ENCODE measurements at regions not wholly inside any gene's neighbourhood (a gene's known extent, or its start where the extent isn't known, plus 50 kb on each side); places are given as distances from the start of the nearest gene placed in this dataset.

- Histone ChIP-seq H3K27ac (no peak overlapping the region), H3K4me3 (no peak overlapping the region)
Measured at GRCh38 chr10:60576130-60577069, 186.7 kb upstream of the ANK3 start.

DNA sequence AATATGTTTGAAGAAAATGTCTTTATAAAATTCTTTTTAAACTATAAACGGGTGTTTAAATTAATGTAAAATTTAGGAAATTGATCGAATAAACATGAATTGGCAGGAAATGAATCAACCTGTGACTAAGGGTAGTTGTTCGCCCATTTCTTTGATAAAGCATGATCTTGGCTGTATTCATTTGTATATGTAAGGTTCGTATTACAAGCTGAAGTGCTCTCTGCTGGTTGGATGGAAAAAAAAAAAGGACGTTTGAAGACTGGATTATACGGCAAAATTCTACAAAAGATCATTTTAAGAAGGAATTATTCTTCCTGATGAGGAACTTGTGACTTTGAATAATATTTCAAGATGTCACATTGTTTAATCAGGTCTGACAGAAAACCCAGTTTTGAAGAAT is 185.4 kb upstream of the ANK3 start:
- no peak overlapping the region for H3K27ac ChIP-seq
- no peak overlapping the region for H3K4me3 ChIP-seq

DNA sequence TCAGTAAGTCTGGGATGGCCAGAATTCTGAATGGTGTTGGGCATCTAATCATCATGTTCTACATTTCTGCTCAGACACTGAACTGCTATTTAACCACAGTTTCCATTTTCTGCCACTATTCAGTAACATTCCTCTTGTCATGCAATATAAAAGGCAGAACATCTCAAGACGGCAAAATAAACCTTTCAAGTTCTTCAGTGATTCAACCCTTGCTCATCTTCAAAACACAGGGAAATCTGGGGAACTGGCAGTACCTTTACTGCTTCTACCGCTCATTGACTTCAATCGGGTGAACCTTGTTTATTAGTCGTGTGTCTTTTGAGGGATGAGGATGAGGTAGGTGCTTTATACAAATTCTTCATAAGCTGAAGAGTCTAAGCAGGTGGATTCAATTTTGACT is 184.7 kb upstream of the ANK3 start:
- no peak overlapping the region for H3K4me3 ChIP-seq
- no peak overlapping the region for H3K27ac ChIP-seq

- no peak overlapping the region for H3K27ac ChIP-seq
- H3K4me3 ChIP-seq: no peak overlapping the region
Measured at GRCh38 chr10:60573336-60573735, 183.7 kb upstream of the ANK3 start.

DNA sequence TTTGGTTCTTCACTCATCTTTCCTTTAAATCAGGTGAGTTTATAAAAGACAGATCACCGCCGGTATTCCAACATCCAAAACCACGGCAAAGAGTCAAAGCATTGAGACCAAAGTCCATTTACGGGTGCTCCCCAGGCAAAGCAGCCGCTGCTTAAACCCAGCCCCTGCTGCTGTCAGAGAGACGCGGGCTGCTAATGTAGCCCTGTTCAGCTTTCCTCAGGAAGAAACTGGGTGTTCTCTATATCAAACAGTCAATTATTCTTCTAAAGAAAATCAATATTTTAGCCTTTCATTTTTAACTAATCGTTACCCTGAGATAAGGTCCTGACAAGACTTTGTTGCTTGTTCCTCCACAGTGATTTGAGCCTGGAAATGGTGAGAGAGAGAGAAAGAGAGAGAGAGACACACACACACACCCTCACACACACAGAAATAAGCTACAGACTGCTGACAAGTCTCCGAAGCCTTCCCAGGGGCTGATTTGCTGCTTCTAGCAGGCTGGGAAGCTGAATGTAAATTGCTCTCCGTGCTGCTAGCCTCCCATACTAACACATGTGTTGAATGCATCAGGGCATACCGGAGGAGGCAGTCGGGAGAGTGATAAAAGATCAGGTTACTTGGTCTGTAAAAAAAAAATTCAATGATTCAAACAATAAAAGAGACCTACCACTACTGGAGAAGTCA is 183.0 kb upstream of the ANK3 start:
- H3K27ac ChIP-seq: peak overlapping the region in 4 of 21 experiments; percentile 3 to 37 (median 23)

DNA sequence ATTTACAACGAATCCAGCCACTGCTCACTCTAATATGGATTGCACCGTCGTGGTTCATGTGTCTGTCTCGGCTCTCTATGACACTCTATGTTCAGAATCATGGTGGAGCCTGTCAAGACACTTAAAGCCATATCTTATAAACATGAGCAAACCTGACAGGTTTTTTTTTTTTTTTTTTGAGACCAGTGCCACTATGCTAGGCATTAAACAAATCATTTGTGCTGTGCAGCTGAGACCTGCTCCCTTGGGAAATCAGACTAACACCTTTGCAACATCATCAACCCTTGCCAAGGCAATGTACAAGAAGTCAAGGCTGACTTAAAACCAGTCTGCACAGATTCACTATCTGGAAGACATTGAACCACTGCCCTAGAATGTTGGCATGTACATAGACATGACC is 181.2 kb upstream of the ANK3 start:
- H3K27ac ChIP-seq: no peak overlapping the region
- no peak overlapping the region for H3K4me3 ChIP-seq

More for the DNA sequence above, 183.0 kb upstream of the ANK3 start:
- H3K4me3 ChIP-seq: peak overlapping the region in 3 of 7 experiments; percentile 2 to 26 (median 2)

DNA sequence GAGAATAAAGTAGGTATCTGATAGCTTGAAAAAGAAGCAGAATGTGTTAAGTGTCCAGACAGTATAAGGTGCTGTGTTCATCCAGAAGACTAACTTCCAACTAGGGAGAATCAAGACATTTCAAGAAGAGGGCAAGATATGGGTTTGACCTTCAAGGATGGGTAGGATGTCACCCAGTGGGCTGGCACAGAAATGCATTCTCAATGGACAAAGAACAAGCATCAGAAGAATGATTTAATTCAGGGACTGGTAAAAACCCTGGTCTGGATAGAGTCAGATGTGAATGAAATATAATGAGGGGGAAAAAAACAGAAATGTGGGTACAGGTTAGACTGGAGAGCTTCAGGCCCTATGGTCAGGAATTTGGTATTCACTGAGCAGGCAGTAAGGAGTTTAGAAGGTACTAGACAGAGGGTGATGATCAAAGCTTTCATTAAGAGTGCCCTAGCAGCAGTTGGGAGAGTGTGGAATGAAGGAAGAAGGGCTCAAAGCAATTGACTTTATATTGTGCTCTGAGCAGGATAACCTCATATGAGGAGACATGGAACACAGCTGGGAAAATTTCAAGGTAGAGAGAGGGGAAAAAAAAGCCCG is 180.7 kb upstream of the ANK3 start:
- H3K27ac ChIP-seq: no peak overlapping the region
- no peak overlapping the region for H3K4me3 ChIP-seq

DNA sequence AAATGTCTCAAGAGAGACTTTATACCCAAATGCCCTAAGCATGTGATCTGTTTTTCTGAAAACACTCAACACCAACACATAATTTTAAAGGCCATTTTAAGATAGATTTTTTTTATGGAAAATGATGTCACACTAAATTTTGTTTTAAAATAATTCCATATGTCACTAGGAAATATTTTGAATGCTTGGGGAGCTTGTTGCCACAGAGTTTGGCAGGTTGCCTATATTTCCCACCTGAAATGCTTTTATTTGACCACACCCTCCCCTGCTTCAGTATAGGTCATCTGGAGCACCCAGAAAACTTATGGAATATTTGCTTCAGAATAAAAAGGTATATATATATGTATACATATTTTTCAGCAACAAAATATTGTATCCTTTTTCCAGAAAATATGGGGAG is 180.0 kb upstream of the ANK3 start:
- H3K4me3 ChIP-seq: no peak overlapping the region

DNA sequence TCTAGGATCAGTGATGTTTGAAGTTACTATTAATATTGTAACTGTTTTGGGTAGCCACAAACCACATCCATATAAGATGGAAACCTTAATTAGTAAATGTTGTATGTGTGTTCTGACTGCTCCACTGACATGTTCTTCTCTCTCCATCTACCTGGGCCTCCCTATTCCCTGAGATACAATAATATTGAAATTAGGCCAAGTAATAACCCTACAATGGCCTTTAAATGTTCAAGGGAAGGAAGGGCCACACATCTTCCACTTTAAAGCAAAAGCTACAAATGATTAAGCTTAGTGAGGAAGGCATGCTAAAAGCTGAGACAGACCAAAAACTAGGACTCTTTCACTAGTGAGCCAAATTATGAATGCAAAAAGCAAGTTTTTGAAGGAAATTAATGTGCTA is 176.4 kb upstream of the ANK3 start:
- Histone ChIP-seq H3K4me3 (no peak overlapping the region), H3K27ac (no peak overlapping the region)

More for the DNA sequence above, 180.0 kb upstream of the ANK3 start:
- H3K27ac ChIP-seq: no peak overlapping the region

GRCh38 chr10:60565492-60565891 is 175.8 kb upstream of the ANK3 start:
- H3K27ac ChIP-seq: no peak overlapping the region
- no peak overlapping the region for H3K4me3 ChIP-seq

DNA sequence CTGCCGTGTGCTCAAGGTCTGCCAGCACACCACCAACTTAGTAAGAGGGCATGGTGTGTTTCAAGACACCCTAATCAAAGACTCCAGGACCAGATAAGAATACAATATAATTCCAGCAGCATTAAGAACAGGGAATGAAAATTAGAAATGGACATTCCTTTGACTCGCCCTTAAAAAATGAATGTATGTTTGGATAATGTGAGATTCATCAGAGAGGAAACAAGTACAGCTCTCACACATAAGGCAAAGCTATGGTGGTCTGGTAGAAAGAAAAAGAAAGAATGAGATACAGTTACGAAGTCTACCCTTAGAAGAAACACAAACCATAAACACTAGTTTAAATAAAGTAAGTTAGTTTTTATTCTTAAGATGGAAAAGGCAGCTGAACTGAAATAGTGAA is 174.8 kb upstream of the ANK3 start:
- no peak overlapping the region for H3K4me3 ChIP-seq

GRCh38 chr10:60560451-60560850 is 170.8 kb upstream of the ANK3 start:
- Histone ChIP-seq H3K27ac (no peak overlapping the region), H3K4me3 (no peak overlapping the region)

More for the DNA sequence above, 174.8 kb upstream of the ANK3 start:
- H3K27ac ChIP-seq: no peak overlapping the region

- H3K27ac ChIP-seq: no peak overlapping the region
Measured at GRCh38 chr10:60555700-60556099, 166.0 kb upstream of the ANK3 start.

GRCh38 chr10:60549686-60550085 is 160.0 kb upstream of the ANK3 start:
- H3K4me3 ChIP-seq: no peak overlapping the region

More at GRCh38 chr10:60555700-60556099, 166.0 kb upstream of the ANK3 start:
- no peak overlapping the region for H3K4me3 ChIP-seq

GRCh38 chr10:60542657-60543056 is 153.0 kb upstream of the ANK3 start:
- Histone ChIP-seq H3K27ac (no peak overlapping the region), H3K4me3 (no peak overlapping the region)

More at GRCh38 chr10:60549686-60550085, 160.0 kb upstream of the ANK3 start:
- H3K27ac ChIP-seq: no peak overlapping the region

DNA sequence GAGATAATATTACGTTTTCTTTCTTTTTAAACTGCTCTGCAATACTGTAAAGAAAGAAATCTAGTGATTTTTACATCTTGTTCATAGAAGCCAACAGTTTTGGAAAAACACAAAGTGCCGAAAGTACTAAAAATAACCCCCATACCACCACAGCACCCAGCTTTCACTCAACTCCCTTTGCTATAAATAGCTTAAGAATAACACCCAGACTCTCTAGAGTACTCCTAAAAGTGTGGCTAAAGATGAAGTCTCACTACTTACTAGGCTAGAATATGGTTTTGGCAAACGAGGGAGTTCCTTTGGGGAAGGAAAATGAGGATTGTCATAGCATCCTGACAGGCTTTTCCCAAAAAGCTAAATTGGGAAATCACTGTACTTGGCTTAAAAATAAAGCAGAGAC is 151.8 kb upstream of the ANK3 start:
- H3K4me3 ChIP-seq: no peak overlapping the region
- no peak overlapping the region for H3K27ac ChIP-seq

DNA sequence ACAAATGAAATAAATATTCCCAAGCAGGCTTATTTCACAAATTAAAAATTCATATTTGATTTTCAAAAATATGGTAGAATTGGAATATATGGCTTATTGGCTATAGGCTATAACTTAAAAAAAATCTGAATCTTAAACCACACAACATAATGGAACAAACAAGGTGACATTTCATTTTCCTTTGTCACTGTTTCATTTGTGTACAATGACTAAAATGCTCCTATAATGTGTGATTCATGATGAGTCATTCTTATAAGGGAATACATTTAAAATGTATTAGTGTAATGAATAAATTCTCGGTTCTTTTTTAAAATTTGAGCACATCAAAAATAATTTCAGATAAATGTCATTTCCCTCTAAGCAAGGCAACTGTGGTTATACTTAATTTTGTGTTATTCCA is 148.0 kb upstream of the ANK3 start:
- Histone ChIP-seq H3K27ac (no peak overlapping the region), H3K4me3 (no peak overlapping the region)

DNA sequence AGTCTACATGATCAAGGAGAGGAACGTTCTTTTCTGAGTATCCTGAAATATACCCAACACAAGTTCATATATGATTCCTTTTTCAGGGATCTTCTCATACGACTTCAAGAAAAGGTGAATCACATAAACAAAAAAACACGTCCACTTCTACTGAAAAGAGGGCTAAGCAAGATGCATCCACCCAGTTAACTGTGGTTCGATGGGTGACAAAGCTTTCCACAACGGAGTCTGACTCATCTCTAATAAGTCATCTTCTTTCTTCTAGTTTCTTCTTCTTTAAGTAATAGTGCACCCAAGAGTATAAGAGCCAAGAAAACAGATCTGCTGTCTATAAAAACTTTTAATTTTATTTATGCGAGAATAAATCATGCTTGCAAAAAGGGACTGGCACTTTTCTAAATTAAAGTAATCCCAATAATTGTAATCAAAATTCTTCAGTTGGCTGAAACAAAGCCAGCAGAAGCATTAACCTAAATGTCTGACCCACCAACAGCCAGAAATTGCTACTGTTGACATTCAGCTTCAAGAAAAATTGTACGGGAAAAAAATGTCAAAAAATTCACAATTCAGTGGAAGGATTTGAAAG is 146.9 kb upstream of the ANK3 start:
- Histone ChIP-seq H3K27ac (no peak overlapping the region), H3K4me3 (no peak overlapping the region)

DNA sequence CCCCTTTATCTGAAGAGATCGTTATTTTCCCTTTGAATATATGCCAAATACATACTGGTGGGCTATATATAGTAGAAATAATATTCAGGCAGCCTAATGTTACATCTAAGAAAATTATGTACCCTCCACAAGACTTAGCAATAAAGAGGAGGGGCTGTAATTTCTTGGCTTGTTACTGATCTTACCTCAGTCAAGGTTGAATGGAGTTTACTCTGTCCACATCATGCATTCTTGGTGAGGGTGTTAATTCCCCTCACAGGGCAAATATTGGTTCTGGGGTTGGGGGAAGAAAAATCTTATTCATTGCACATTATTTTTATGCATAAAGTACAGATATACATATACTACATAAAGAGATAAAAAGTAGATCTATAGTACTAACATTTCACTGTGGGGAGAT is 145.8 kb upstream of the ANK3 start:
- Histone ChIP-seq H3K4me3 (no peak overlapping the region), H3K27ac (no peak overlapping the region)

DNA sequence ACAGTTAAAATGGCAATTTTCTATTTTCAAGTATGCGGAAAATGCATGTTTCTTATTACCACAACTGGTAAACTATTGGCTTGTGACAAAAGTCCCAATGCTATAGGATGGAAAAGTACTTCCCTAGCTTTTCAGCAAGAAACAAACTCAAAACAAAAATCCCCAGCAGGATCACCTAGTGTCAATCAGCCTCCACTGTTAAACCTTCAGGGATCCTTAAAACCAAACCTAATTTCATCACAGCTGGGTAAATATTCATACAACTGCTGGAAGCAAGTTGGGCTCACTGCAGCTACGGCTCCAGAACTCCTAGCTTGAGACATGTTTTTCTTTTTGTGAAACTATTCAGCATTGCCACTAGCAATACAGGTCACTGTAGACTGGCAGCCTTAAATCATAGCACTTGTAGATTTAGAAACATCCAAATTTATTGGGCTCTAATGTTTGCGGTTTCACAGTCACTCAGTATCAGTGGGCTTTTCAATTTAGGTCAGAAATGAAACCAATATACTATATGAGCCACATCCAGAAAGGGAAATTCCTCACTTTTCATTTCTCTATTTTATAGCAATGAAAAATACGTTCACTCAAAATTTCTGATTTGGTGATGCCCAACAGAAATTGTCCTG is 145.2 kb upstream of the ANK3 start:
- H3K27ac ChIP-seq: no peak overlapping the region
- no peak overlapping the region for H3K4me3 ChIP-seq

Data from skin epidermis (tissue), 12 donors.